WI38 (cell line): ENCODE measurements at regions not wholly inside any gene's neighbourhood (a gene's known extent, or its start where the extent isn't known, plus 50 kb on each side); places are given as distances from the start of the nearest gene placed in this dataset.

ENCODE experiments used
- H3K4me3 ChIP-seq: 2 replicates; pipeline ENCODE4 v1.5.1; 2011; ENCODE audit warnings: low read depth, mild to moderate bottlenecking, control low read depth, low read length
- TF ChIP-seq, protein P1 (sequence below): IDR thresholded peaks from 2 replicates; pipeline ENCODE4 v1.5.1; 2012; ENCODE audit warnings: low read depth, mild to moderate bottlenecking, control low read depth, low read length

- TF ChIP-seq, protein P1, sequence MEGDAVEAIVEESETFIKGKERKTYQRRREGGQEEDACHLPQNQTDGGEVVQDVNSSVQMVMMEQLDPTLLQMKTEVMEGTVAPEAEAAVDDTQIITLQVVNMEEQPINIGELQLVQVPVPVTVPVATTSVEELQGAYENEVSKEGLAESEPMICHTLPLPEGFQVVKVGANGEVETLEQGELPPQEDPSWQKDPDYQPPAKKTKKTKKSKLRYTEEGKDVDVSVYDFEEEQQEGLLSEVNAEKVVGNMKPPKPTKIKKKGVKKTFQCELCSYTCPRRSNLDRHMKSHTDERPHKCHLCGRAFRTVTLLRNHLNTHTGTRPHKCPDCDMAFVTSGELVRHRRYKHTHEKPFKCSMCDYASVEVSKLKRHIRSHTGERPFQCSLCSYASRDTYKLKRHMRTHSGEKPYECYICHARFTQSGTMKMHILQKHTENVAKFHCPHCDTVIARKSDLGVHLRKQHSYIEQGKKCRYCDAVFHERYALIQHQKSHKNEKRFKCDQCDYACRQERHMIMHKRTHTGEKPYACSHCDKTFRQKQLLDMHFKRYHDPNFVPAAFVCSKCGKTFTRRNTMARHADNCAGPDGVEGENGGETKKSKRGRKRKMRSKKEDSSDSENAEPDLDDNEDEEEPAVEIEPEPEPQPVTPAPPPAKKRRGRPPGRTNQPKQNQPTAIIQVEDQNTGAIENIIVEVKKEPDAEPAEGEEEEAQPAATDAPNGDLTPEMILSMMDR, result no peak
- no peak overlapping the region for H3K4me3 ChIP-seq
Observed at GRCh38 chr20:22819112-22819511, 216.0 kb upstream of the SSTR4 start.

GRCh38 chr20:22819784-22820183 lies 215.3 kb upstream of the SSTR4 start:
- TF ChIP-seq, protein P1, result no peak
- no peak overlapping the region for H3K4me3 ChIP-seq

DNA sequence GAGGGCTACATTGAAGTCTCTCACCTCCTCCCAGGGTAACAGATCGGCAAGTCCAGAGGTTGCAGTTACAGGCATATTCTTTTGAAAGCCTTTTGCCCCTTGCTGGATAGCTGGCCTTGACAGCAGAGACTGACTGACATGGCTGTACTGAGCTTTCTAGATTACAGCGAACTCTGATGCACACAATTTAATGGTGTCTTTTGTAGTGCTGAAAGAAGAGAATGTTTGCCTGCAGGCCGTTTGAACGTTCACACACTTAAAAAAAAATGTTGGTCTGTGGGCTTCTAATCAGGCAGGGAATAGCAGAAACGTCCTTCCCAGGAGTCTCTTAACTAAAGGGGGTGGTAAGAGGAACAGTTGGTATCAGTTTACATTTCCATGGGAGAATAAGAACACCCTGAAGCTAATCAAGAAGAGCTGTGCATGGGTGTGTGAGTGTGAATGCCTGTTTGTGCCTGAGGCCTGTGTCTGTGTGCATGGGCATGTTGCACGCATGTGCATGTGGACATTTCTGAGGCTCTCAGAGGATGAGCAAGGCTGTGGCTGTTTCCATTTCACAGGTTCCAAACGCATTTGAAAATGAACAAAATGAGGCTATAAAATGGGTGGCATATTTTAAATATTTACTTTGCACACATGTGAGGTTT lies 213.9 kb upstream of the SSTR4 start:
- H3K4me3 ChIP-seq, result no peak overlapping the region
- TF ChIP-seq, protein P1, result no peak

GRCh38 chr20:22821796-22822195 lies 213.3 kb upstream of the SSTR4 start:
- TF ChIP-seq, protein P1, result no peak
- no peak overlapping the region for H3K4me3 ChIP-seq

GRCh38 chr20:22823119-22823518 lies 212.0 kb upstream of the SSTR4 start:
- no peak overlapping the region for H3K4me3 ChIP-seq
- TF ChIP-seq, protein P1, result no peak

- H3K4me3 ChIP-seq, result no peak overlapping the region
- TF ChIP-seq, protein P1, result no peak
Observed at GRCh38 chr20:22824077-22824476, 211.0 kb upstream of the SSTR4 start.

GRCh38 chr20:22825076-22825475 lies 210.0 kb upstream of the SSTR4 start:
- TF ChIP-seq, protein P1, result no peak
- H3K4me3 ChIP-seq, result no peak overlapping the region
